ENCODE measurements at regions not wholly inside any gene's neighbourhood (a gene's known extent, or its start where the extent isn't known, plus 50 kb on each side); places are given as distances from the start of the nearest gene placed in this dataset.

DNA sequence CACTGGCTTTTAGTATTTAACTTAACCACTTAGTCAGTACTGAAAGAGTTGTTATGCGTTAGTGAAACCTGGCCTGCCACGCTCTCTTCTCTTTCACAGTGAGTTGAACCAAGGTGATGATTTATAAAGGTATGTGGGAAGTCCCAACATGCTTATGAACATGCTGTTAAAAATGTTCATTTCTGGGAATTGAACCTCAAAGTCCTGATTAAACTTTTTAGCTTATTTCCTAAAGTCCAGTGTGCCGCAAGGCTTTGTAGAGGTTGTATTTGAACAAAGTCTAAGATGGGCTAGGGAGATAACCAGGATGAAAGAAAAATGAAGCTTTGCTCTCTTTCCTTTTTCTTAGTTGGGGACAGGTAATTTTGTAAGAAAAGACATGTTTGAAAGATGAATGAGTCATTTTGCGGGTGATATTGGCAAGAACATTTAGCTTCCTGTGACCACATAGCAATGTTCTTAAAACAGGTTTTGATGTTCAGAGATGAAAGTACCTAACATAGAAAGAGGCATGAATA, 270.3 kb downstream of the DTHD1 start:
- DNase-seq (ENCODE audit: low spot score in 2 of 2), result no peak
- no peak overlapping the region for H3K27ac ChIP-seq
- no peaks in the 10 kb centered on the region for H3K36me3 ChIP-seq
- H3K4me1 ChIP-seq, result no peaks in the 10 kb centered on the region
- TF ChIP-seq POLR2A (IDR thresholded peaks at IDR 0.05) (no peak), EP300 (IDR thresholded peaks at IDR 0.05) (no peak)
- TF ChIP-seq, protein P1, sequence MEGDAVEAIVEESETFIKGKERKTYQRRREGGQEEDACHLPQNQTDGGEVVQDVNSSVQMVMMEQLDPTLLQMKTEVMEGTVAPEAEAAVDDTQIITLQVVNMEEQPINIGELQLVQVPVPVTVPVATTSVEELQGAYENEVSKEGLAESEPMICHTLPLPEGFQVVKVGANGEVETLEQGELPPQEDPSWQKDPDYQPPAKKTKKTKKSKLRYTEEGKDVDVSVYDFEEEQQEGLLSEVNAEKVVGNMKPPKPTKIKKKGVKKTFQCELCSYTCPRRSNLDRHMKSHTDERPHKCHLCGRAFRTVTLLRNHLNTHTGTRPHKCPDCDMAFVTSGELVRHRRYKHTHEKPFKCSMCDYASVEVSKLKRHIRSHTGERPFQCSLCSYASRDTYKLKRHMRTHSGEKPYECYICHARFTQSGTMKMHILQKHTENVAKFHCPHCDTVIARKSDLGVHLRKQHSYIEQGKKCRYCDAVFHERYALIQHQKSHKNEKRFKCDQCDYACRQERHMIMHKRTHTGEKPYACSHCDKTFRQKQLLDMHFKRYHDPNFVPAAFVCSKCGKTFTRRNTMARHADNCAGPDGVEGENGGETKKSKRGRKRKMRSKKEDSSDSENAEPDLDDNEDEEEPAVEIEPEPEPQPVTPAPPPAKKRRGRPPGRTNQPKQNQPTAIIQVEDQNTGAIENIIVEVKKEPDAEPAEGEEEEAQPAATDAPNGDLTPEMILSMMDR (IDR thresholded peaks at IDR 0.05), result no peak
- 87 to 93% methylated on average over 4 of the region's 4 CpGs for WGBS, 2 donors
- H3K9me3 ChIP-seq, result no peaks in the 10 kb centered on the region
- no peaks in the 10 kb centered on the region for H3K27me3 ChIP-seq
- H3K4me3 ChIP-seq, result no peak overlapping the region

DNA sequence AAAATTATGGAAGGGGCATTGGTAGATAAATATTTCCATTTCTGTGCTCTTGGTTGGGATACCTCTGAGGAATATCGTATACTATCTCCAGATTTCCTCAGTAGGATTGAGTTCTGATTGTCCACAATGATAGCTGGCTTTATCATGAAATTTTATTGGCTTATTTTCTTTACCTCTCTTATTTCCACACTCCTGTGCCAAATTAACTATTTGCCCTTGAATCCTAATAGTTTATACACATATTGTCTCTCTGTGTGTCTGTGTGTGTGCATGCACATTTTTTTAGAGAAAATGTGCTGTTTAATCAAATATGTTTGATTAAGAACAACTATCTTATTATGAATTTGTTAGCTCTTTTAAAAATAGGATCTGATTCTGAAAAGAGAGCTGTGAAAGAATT, 271.6 kb downstream of the DTHD1 start:
- Histone ChIP-seq H3K9me3 (no peaks in the 10 kb centered on the region), H3K27me3 (no peaks in the 10 kb centered on the region), H3K36me3 (no peaks in the 10 kb centered on the region), H3K4me3 (no peak overlapping the region), H3K27ac (no peak overlapping the region), H3K4me1 (no peaks in the 10 kb centered on the region)
- no peak for DNase-seq (ENCODE audit: low spot score in 2 of 2)
- TF ChIP-seq, protein P1 (IDR thresholded peaks at IDR 0.05), result no peak
- TF ChIP-seq POLR2A (IDR thresholded peaks at IDR 0.05) (no peak), EP300 (IDR thresholded peaks at IDR 0.05) (no peak)
- 77 to 86% methylated on average over 1 of the region's 1 CpG for WGBS, 2 donors

DNA sequence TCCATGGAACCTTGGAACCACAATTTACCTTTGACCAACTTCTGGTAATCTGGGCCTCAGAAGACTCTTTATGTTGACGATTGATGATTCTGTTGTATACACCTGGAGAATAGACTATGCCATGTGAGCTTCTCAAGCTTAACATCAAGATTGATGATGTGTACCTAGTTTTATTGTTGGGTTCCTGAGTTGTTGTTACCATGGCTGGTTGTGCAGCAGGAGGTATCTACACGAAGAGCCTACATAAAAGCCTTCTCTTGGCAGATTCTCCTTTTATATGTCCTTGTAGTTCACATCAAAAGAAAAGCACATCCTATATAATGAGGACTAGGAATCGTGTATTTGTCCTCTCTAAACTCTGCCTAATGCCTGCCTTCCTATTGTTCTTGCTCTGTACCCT, 272.0 kb downstream of the DTHD1 start:
- no peaks in the 10 kb centered on the region for H3K36me3 ChIP-seq
- no peak for DNase-seq (ENCODE audit: low spot score in 2 of 2)
- no peak for TF ChIP-seq EP300 (IDR thresholded peaks at IDR 0.05)
- TF ChIP-seq POLR2A (IDR thresholded peaks at IDR 0.05), result no peak
- TF ChIP-seq, protein P1 (IDR thresholded peaks at IDR 0.05), result no peak
- 88 to 89% methylated on average over 3 of the region's 3 CpGs for whole genome bisulfite sequencing, 2 donors
- no peak overlapping the region for H3K4me3 ChIP-seq
- no peak overlapping the region for H3K27ac ChIP-seq
- H3K9me3 ChIP-seq, result no peaks in the 10 kb centered on the region
- H3K27me3 ChIP-seq, result no peaks in the 10 kb centered on the region
- no peaks in the 10 kb centered on the region for H3K4me1 ChIP-seq

DNA sequence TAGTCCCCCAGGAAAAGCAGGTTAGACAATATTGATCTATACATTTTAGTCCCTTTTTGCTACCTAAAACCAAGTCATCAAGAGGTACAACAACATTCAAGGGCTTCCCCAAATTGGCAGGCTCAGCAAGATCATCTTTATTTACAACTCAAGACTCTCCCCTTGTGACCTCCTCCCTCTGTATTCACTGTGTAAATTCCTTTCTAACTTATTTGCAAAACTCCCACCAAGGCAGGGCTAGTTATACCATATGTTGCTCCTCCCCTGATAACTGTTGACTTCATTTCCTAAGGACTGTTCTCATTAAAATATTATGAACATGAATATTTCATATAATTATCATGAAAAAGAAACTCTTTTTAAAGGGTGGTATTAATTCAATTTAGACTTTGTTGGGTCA, 275.6 kb downstream of the DTHD1 start:
- Histone ChIP-seq H3K27me3 (no peaks in the 10 kb centered on the region), H3K27ac (no peak overlapping the region), H3K36me3 (no peaks in the 10 kb centered on the region), H3K4me1 (no peaks in the 10 kb centered on the region), H3K9me3 (no peaks in the 10 kb centered on the region), H3K4me3 (no peak overlapping the region)
- TF ChIP-seq, protein P1 (IDR thresholded peaks at IDR 0.05), result no peak
- no peak for TF ChIP-seq EP300 (IDR thresholded peaks at IDR 0.05)
- TF ChIP-seq POLR2A (IDR thresholded peaks at IDR 0.05), result no peak
- no peak for DNase-seq (ENCODE audit: low spot score in 2 of 2)

DNA sequence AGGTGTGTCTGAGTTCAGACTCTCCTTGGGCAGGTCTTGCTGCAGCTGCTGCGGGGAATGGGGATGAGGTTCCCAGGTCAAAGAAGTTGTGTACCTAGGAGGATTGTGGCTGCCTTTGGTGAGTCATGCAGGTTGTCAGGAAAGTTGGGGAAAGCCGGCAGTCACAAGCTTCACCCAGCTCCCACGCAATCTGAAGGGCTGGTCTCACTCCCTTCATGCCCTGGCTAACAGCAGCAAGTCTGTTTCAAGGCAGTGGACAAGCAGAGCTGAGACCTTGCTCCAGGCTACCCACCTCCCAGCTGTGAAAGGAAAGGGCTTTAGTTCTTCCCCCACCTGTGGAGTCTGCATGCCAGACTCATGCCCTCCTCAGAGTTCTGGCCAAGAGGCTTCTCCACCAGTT, 287.2 kb downstream of the DTHD1 start:
- H3K36me3 ChIP-seq, result no peaks in the 10 kb centered on the region
- TF ChIP-seq, protein P1 (IDR thresholded peaks at IDR 0.05), result no peak
- TF ChIP-seq POLR2A (IDR thresholded peaks at IDR 0.05) (no peak), EP300 (IDR thresholded peaks at IDR 0.05) (no peak)
- no peak overlapping the region for H3K27ac ChIP-seq
- peaks cover 0 to 7% (median 0%) of the 10 kb centered on the region in 4 donors for H3K9me3 ChIP-seq
- DNase-seq (ENCODE audit: low spot score in 2 of 2), result no peak
- no peaks in the 10 kb centered on the region for H3K4me1 ChIP-seq
- 67% methylated on average over 3 of the region's 3 CpGs for WGBS, 2 donors
- no peaks in the 10 kb centered on the region for H3K27me3 ChIP-seq
- H3K4me3 ChIP-seq, result no peak overlapping the region
